Calu3 (cell line): ENCODE measurements at regions not wholly inside any gene's neighbourhood (a gene's known extent, or its start where the extent isn't known, plus 50 kb on each side); places are given as distances from the start of the nearest gene placed in this dataset.

Source experiments
- BruUV-seq: library from RNA; stranded (reverse); fragments of 400-500 nt; replicated peaks from 2 replicates; lab custom pipeline; 2021; lab: Mats Ljungman, UMichigan
- CTCF ChIA-PET: fragments of 300-600 bp; sonication (Branson Sonifier 250); formaldehyde crosslinking; loops from one replicate; lab custom pipeline; 2022; ENCODE audit warnings: antibody characterized with exemption; lab: Charles Lee
- DNase-seq: peaks from one replicate; pipeline ENCODE4 v3.0.0; 2022
- H3K27ac Mint-ChIP-seq: one replicate; pipeline ENCODE4 v1.8.0; 2022; ENCODE audit warnings: mixed read lengths; ENCODE audit not compliant: unreplicated experiment
- H3K27me3 Mint-ChIP-seq: one replicate; pipeline ENCODE4 v1.8.0; 2022; ENCODE audit warnings: mixed read lengths; ENCODE audit not compliant: unreplicated experiment
- H3K36me3 Mint-ChIP-seq: one replicate; pipeline ENCODE4 v1.8.0; 2022; ENCODE audit warnings: mild to moderate bottlenecking, moderate library complexity, mixed read lengths; ENCODE audit not compliant: insufficient read depth, unreplicated experiment
- H3K4me1 Mint-ChIP-seq: one replicate; pipeline ENCODE4 v1.8.0; 2022; ENCODE audit warnings: mild to moderate bottlenecking, low read depth, mixed read lengths; ENCODE audit not compliant: unreplicated experiment
- H3K4me3 Mint-ChIP-seq: one replicate; pipeline ENCODE4 v1.8.0; 2022; ENCODE audit warnings: mild to moderate bottlenecking, low read depth, moderate library complexity, mixed read lengths; ENCODE audit not compliant: unreplicated experiment
- H3K9me3 Mint-ChIP-seq: one replicate; pipeline ENCODE4 v1.8.0; 2022; ENCODE audit warnings: low read depth, mixed read lengths; ENCODE audit not compliant: unreplicated experiment
- intact Hi-C: fragments of 100-400 bp; cut with micrococcal nuclease; formaldehyde crosslinking; loops from one replicate; pipeline ENCODE4 v1.10.0; 2022; ENCODE audit not compliant: unreplicated experiment
- TF ChIP-seq, protein P1 (sequence below): fragments of 200-600 bp; IDR thresholded peaks from one replicate; pipeline ENCODE4 v1.8.0; 2022; ENCODE audit warnings: antibody characterized with exemption; ENCODE audit not compliant: unreplicated experiment

DNA sequence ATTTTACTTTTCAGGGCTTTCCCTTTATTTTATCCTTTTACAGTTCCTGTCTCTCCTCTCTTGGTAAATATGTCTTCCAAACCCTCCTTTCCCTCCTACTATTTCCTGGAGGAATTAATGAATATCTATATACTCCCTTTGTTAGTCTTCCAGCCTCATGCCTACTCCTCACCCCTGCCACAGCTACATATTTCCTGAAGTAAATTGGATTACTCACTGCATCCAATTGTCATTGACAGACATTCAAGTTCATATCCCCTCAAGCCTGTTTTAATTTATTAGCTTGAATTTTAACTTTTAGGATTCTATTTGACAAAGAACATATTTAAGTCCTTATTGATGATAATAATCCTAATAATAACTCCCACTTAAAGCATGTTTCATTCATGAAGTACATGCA, 314.5 kb downstream of the TMEM161B start:
- Mint-ChIP-seq H3K36me3 (no peaks in the 10 kb centered on the region), H3K4me1 (no peaks in the 10 kb centered on the region), H3K4me3 (no peak overlapping the region), H3K27ac (no peak overlapping the region), H3K27me3 (no peaks in the 10 kb centered on the region), H3K9me3 (no peaks in the 10 kb centered on the region)
- DNase-seq: no peak
- intact Hi-C loops: no loop called here
- TF ChIP-seq, protein P1, sequence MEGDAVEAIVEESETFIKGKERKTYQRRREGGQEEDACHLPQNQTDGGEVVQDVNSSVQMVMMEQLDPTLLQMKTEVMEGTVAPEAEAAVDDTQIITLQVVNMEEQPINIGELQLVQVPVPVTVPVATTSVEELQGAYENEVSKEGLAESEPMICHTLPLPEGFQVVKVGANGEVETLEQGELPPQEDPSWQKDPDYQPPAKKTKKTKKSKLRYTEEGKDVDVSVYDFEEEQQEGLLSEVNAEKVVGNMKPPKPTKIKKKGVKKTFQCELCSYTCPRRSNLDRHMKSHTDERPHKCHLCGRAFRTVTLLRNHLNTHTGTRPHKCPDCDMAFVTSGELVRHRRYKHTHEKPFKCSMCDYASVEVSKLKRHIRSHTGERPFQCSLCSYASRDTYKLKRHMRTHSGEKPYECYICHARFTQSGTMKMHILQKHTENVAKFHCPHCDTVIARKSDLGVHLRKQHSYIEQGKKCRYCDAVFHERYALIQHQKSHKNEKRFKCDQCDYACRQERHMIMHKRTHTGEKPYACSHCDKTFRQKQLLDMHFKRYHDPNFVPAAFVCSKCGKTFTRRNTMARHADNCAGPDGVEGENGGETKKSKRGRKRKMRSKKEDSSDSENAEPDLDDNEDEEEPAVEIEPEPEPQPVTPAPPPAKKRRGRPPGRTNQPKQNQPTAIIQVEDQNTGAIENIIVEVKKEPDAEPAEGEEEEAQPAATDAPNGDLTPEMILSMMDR: no peak
- CTCF ChIA-PET: no interaction called here
- no TSS peak for BruUV-seq

DNA sequence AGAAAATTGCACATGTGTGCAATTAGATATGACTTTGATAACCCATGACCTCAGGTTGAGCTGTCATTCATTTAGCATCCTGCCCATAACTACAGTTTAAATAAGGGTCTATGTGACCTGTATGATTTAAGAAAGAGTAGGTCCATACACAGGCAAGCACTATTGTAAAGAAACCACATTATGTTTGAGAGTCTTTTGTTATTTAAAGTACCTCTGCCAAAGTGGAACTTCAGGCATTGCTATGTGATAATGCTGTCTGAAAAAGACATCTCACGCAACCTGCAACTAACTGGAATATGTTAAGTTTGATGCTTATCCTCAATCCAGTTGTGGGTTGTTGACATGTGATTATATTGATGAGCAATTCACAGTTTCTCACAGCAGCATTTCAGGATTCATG, 317.0 kb downstream of the TMEM161B start:
- no peak overlapping the region for H3K27ac Mint-ChIP-seq
- TF ChIP-seq, protein P1: no peak

DNA sequence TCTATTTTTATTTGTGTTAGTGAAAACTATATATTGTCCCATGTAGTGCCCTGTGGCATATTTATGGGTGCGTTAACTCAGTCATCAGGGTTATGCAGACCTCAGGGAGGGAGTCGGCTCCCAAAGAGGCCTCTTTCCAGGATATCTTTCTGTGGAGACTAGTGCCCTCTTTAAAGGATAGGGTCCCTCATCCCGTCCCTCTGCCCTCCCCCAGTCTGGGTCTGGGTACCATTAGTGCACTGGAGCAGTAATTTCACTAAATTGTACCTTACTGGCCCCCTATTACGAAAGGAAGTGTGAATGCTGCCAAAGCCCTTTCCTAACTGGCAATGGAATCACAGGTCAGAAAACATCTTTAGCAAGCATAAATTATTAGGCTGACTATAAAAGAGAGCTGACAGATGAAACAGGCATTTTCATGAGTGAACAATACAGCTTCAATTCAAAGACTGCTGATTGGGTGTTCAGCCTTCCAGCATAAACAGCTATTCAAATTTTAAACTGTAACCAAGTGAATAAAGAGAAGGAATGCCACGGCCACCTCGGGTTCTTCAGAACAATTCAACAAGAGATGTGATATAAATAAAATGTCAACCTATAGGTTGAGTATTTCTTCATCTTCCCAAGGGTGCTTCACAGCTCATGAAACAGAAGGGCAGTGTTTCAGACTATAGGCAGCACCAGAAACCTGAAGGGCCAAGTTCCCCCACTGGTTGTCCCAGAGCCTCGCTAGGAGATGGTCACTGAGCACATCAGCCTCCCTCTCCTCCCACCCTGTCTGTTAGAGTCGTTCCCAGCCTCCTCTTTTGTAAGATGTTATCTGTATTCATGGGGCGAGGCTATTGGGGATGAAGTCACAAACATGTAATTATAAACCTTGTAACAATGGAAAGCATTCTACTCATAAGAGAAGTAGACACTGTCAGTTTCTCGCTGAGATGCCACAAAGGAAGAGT, 318.7 kb downstream of the TMEM161B start:
- TF ChIP-seq, protein P1: no peak
- H3K9me3 Mint-ChIP-seq: no peaks in the 10 kb centered on the region
- no peaks in the 10 kb centered on the region for H3K4me1 Mint-ChIP-seq
- no peaks in the 10 kb centered on the region for H3K27me3 Mint-ChIP-seq
- no peak overlapping the region for H3K27ac Mint-ChIP-seq
- intact Hi-C loops: no loop called here
- DNase-seq: no peak
- no peaks in the 10 kb centered on the region for H3K36me3 Mint-ChIP-seq
- CTCF ChIA-PET: no interaction called here
- H3K4me3 Mint-ChIP-seq: no peak overlapping the region
- BruUV-seq: no TSS peak

More for the DNA sequence above, 317.0 kb downstream of the TMEM161B start:
- CTCF ChIA-PET: no interaction called here
- DNase-seq: no peak
- H3K4me1 Mint-ChIP-seq: no peaks in the 10 kb centered on the region
- no peaks in the 10 kb centered on the region for H3K36me3 Mint-ChIP-seq
- no peaks in the 10 kb centered on the region for H3K27me3 Mint-ChIP-seq
- intact Hi-C loops: no loop called here
- H3K9me3 Mint-ChIP-seq: no peaks in the 10 kb centered on the region
- no TSS peak for BruUV-seq
- no peak overlapping the region for H3K4me3 Mint-ChIP-seq

DNA sequence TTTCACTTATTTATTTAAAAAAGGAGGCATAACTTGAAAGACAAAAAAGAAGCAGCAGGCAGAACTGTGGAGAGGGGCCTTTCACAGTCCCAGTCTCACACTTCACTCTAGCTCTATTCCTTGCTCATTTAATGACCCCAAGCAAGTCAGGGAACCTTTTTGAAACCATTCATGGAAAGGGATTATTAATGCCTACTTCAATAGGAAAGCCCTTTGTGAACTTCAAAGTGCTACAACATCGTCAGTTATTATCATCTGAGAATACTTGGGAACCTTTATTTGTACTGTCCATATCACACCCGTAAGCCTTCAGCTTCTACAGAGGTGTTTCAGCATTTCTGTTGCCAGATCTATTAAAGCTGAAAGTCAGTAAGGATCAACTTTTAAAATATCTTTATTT, 320.2 kb downstream of the TMEM161B start:
- Mint-ChIP-seq H3K27ac (no peak overlapping the region), H3K4me3 (no peak overlapping the region), H3K27me3 (no peaks in the 10 kb centered on the region), H3K9me3 (no peaks in the 10 kb centered on the region), H3K4me1 (no peaks in the 10 kb centered on the region), H3K36me3 (no peaks in the 10 kb centered on the region)
- intact Hi-C loops: no loop called here
- CTCF ChIA-PET: no interaction called here
- TF ChIP-seq, protein P1: no peak
- DNase-seq: no peak
- no TSS peak for BruUV-seq
